ENCODE measurements at regions not wholly inside any gene's neighbourhood (a gene's known extent, or its start where the extent isn't known, plus 50 kb on each side); places are given as distances from the start of the nearest gene placed in this dataset.

GRCh38 chr2:175251425-175252041 lies 70.0 kb upstream of the ATP5MC3 start:
- peak; percentile 46 to 57 for TF ChIP-seq CTCF (IDR thresholded peaks at IDR 0.05; ENCODE audit: extremely low read depth in 1 of 2, insufficient read depth in 1 of 2, low read depth in 1 of 2, low read length in 2 of 2)
- TF ChIP-seq MAX (IDR thresholded peaks at IDR 0.05; ENCODE audit: insufficient read depth, insufficient read length), result no peak
- no peak for TF ChIP-seq POLR2A (IDR thresholded peaks at IDR 0.05; ENCODE audit: low read depth, low read length)
- no peak for TF ChIP-seq POLR2AphosphoS5 (IDR thresholded peaks at IDR 0.05; ENCODE audit: insufficient read depth, low read depth, low read length)
- TF ChIP-seq EZH2 (IDR thresholded peaks at IDR 0.05; ENCODE audit: borderline replicate concordance, low read depth, low read length, severe bottlenecking), result no peak
- TF ChIP-seq JUN (IDR thresholded peaks at IDR 0.05; ENCODE audit: borderline replicate concordance, insufficient read depth, insufficient read length, low read depth), result no peak
- no peak for TF ChIP-seq GATA2 (IDR thresholded peaks at IDR 0.05; ENCODE audit: insufficient read depth, insufficient read length, low read depth, low read length)
- TF ChIP-seq MYC (IDR thresholded peaks at IDR 0.05; ENCODE audit: low read depth, low read length), result no peak
- TF ChIP-seq FOS (IDR thresholded peaks at IDR 0.05; ENCODE audit: borderline replicate concordance, insufficient read depth, low read length), result no peak

Measured in endothelial cell of umbilical vein (primary cell).